H1 (cell line): ENCODE measurements at regions not wholly inside any gene's neighbourhood (a gene's known extent, or its start where the extent isn't known, plus 50 kb on each side); places are given as distances from the start of the nearest gene placed in this dataset.

ENCODE experiments used
- CTCF ChIA-PET: fragments of 300-600 bp; sonication (Branson Sonifier 250); formaldehyde crosslinking; loops from one replicate; lab custom pipeline; 2021; ENCODE audit not compliant: partially characterized antibody; lab: Charles Lee
- POLR2A ChIA-PET: fragments of 300-600 bp; sonication (Branson Sonifier 250); formaldehyde crosslinking; loops from one replicate; lab custom pipeline; 2021; ENCODE audit warnings: inconsistent platforms; ENCODE audit not compliant: partially characterized antibody; lab: Charles Lee
- DNase-seq, 2 experiments: peaks; one replicate each; pipeline versions ENCODE4 v3.0.0 to v3.0.0-alpha.2; 2010 to 2022; ENCODE audit warnings: low spot score in 2 of 2, low read depth in 1 of 2, mixed read lengths in 1 of 2
- FAIRE-seq: peaks from 2 replicates; lab custom pipeline; 2011; peaks lifted over from hg19 to GRCh38; lab: Jason Lieb, UNC
- H2AFZ ChIP-seq: 2 replicates; pipeline ENCODE4 v1.8.1; 2012; ENCODE audit warnings: low read length, inconsistent platforms
- H2AK5ac ChIP-seq: 2 replicates; pipeline ENCODE4 v1.6.1; 2013; ENCODE audit warnings: low read depth, low read length
- H2BK120ac ChIP-seq: replicated peaks from 2 replicates; pipeline ENCODE3; 2013; ENCODE audit warnings: low read depth, low read length, inconsistent platforms
- H2BK12ac ChIP-seq: 2 replicates; pipeline ENCODE4 v1.6.1; 2013; ENCODE audit warnings: low read depth, low read length
- H2BK15ac ChIP-seq: 2 replicates; pipeline ENCODE4 v1.6.1; 2013; ENCODE audit warnings: low read length
- H2BK20ac ChIP-seq: 2 replicates; pipeline ENCODE4 v1.6.1; 2013; ENCODE audit warnings: low read length
- H2BK5ac ChIP-seq: 2 replicates; pipeline ENCODE4 v1.6.1; 2013; ENCODE audit warnings: low read depth, low read length
- H3K14ac ChIP-seq: 2 replicates; pipeline ENCODE4 v1.6.1; 2013; ENCODE audit warnings: inconsistent platforms; ENCODE audit not compliant: insufficient read length
- H3K18ac ChIP-seq: 2 replicates; pipeline ENCODE4 v1.6.1; 2013; ENCODE audit warnings: low read length; ENCODE audit errors: extremely low read depth
- H3K23ac ChIP-seq: 2 replicates; pipeline ENCODE4 v1.6.1; 2013; ENCODE audit warnings: inconsistent platforms; ENCODE audit not compliant: insufficient read length
- H3K23me2 ChIP-seq: 2 replicates; pipeline ENCODE4 v1.6.1; 2013; ENCODE audit warnings: low read depth, low read length
- H3K27ac ChIP-seq: 2 replicates; pipeline ENCODE4 v1.6.1; 2011; ENCODE audit warnings: low read depth, low read length, inconsistent platforms
- H3K27me3 ChIP-seq, 4 experiments: replicated peaks in 1 of 4; 1 replicate in 1 of 4; 2 replicates in 3 of 4; pipeline versions ENCODE4 v1.6.1 to v1.8.1; 2011 to 2013; ENCODE audit warnings: low read length in 3 of 4, mild to moderate bottlenecking in 3 of 4, inconsistent platforms in 2 of 4, mixed read lengths in 2 of 4, moderate library complexity in 1 of 4; ENCODE audit not compliant: control insufficient read depth in 3 of 4, insufficient read depth in 3 of 4; ENCODE audit errors: extremely low read depth in 1 of 4
- H3K36me3 ChIP-seq, 4 experiments: 2 replicates each; pipeline versions ENCODE4 v1.6.1 to v1.8.1; 2011 to 2013; ENCODE audit warnings: mild to moderate bottlenecking in 4 of 4, low read length in 3 of 4, moderate library complexity in 2 of 4, control low read depth in 1 of 4, inconsistent platforms in 1 of 4; ENCODE audit not compliant: insufficient read depth in 4 of 4, control insufficient read depth in 2 of 4
- H3K4ac ChIP-seq: replicated peaks from 2 replicates; pipeline ENCODE3; 2013; ENCODE audit warnings: low read length, low read depth, mixed read lengths, inconsistent platforms; ENCODE audit not compliant: insufficient read length
- H3K4me1 ChIP-seq, 4 experiments: replicated peaks in 1 of 4; 1 replicate in 1 of 4; 2 replicates in 3 of 4; pipeline versions ENCODE4 v1.6.1 to v1.8.1; 2011 to 2013; ENCODE audit warnings: low read length in 3 of 4, inconsistent platforms in 2 of 4, mixed read lengths in 1 of 4; ENCODE audit not compliant: insufficient read depth in 4 of 4, control insufficient read depth in 3 of 4
- H3K4me2 ChIP-seq, 2 experiments: 2 replicates each; pipeline versions ENCODE4 v1.6.1 to v1.8.1; 2011 to 2013; ENCODE audit warnings: low read depth in 2 of 2, low read length in 2 of 2, control low read depth in 1 of 2, inconsistent platforms in 1 of 2, mild to moderate bottlenecking in 1 of 2; ENCODE audit not compliant: insufficient read depth in 1 of 2
- H3K4me3 ChIP-seq, 4 experiments: fragments of 200-600, 300-600 bp in 1 of 4; sonication (generic), shearing (Covaris generic), sonication (Bioruptor Twin) in 1 of 4; 2 replicates each; pipeline versions ENCODE4 v1.5.1 to v1.8.1; 2011 to 2016; ENCODE audit warnings: low read length in 4 of 4, low read depth in 3 of 4, control low read depth in 2 of 4, inconsistent platforms in 2 of 4, mild to moderate bottlenecking in 2 of 4, mixed read lengths in 1 of 4, moderate library complexity in 1 of 4; ENCODE audit not compliant: insufficient read depth in 2 of 4; ENCODE audit errors: extremely low read depth in 1 of 4
- H3K56ac ChIP-seq: replicated peaks from 2 replicates; pipeline ENCODE3; 2013; ENCODE audit warnings: low read depth, mild to moderate bottlenecking, mixed read lengths, low read length, inconsistent platforms; ENCODE audit not compliant: insufficient read length
- H3K79me1 ChIP-seq: 2 replicates; pipeline ENCODE4 v1.6.1; 2013; ENCODE audit warnings: low read depth, low read length, control low read depth
- H3K79me2 ChIP-seq, 2 experiments: 2 replicates each; pipeline versions ENCODE4 v1.6.1 to v1.8.1; 2012 to 2013; ENCODE audit warnings: low read length in 2 of 2, mild to moderate bottlenecking in 2 of 2, inconsistent platforms in 1 of 2; ENCODE audit not compliant: insufficient read depth in 2 of 2, control insufficient read depth in 1 of 2
- H3K9ac ChIP-seq, 4 experiments: replicated peaks in 1 of 4; 1 replicate in 1 of 4; 2 replicates in 3 of 4; pipeline versions ENCODE4 v1.6.1 to v1.8.1; 2011 to 2013; ENCODE audit warnings: low read depth in 3 of 4, low read length in 3 of 4, control low read depth in 2 of 4, mild to moderate bottlenecking in 2 of 4, moderate library complexity in 2 of 4, inconsistent platforms in 1 of 4; ENCODE audit errors: extremely low read depth in 1 of 4
- H3K9me3 ChIP-seq, 2 experiments: 2 replicates each; pipeline versions ENCODE4 v1.6.1 to v1.8.1; 2012 to 2013; ENCODE audit warnings: mild to moderate bottlenecking in 2 of 2, moderate library complexity in 2 of 2, control low read depth in 1 of 2, inconsistent platforms in 1 of 2, low read depth in 1 of 2, low read length in 1 of 2, mixed read lengths in 1 of 2; ENCODE audit not compliant: insufficient read depth in 2 of 2
- H4K20me1 ChIP-seq, 2 experiments: replicated peaks in 1 of 2; 2 replicates each; pipeline versions ENCODE3 to v1.8.1; 2011 to 2013; ENCODE audit warnings: inconsistent platforms in 2 of 2, low read length in 2 of 2, mild to moderate bottlenecking in 1 of 2; ENCODE audit not compliant: insufficient read depth in 2 of 2, control insufficient read depth in 1 of 2
- H4K5ac ChIP-seq: 2 replicates; pipeline ENCODE4 v1.6.1; 2013; ENCODE audit warnings: low read length, low read depth, mixed read lengths, inconsistent platforms; ENCODE audit not compliant: insufficient read length
- H4K8ac ChIP-seq: 2 replicates; pipeline ENCODE4 v1.8.0; 2013; ENCODE audit warnings: mild to moderate bottlenecking, moderate library complexity, low read length, inconsistent platforms; ENCODE audit not compliant: insufficient read depth; ENCODE audit errors: extremely low read depth
- H4K91ac ChIP-seq: replicated peaks from 2 replicates; pipeline ENCODE3; 2013; ENCODE audit warnings: low read length, mixed read lengths, inconsistent platforms; ENCODE audit not compliant: insufficient read length
- BCL11A ChIP-seq, 2 experiments: IDR thresholded peaks; one replicate each; pipeline ENCODE4 v1.6.1; 2011; ENCODE audit warnings: low read depth in 2 of 2, low read length in 2 of 2, mild to moderate bottlenecking in 2 of 2
- CHD2 ChIP-seq: IDR thresholded peaks from 2 replicates; pipeline ENCODE4 v1.6.1; 2012; ENCODE audit warnings: low read length, improper control_type of control experiment
- CTBP2 ChIP-seq: IDR thresholded peaks from 2 replicates; pipeline ENCODE4 v1.7.0; 2011; ENCODE audit warnings: borderline replicate concordance, mild to moderate bottlenecking, moderate library complexity, mixed read lengths, low read length; ENCODE audit not compliant: insufficient read depth, insufficient read length
- EGR1 ChIP-seq: IDR thresholded peaks from 2 replicates; pipeline ENCODE4 v1.6.1; 2011; ENCODE audit warnings: low read depth, low read length, borderline replicate concordance
- EP300 ChIP-seq, 2 experiments: IDR thresholded peaks; 1 replicate in 1 of 2; 2 replicates in 1 of 2; pipeline ENCODE4 v1.6.1; 2011 to 2012; ENCODE audit warnings: low read depth in 2 of 2, low read length in 2 of 2, mild to moderate bottlenecking in 2 of 2, borderline replicate concordance in 1 of 2, inconsistent platforms in 1 of 2, moderate library complexity in 1 of 2
- GTF2F1 ChIP-seq: IDR thresholded peaks from 2 replicates; pipeline ENCODE4 v1.6.1; 2012; ENCODE audit warnings: low read depth, low read length, improper control_type of control experiment, borderline replicate concordance
- HDAC6 ChIP-seq: IDR thresholded peaks from one replicate; pipeline ENCODE4 v1.7.1; 2012; ENCODE audit warnings: low read depth, mild to moderate bottlenecking, inconsistent platforms, low read length, moderate library complexity
- KDM1A ChIP-seq: fragments of 200-600, 300-600 bp; sonication (generic); IDR thresholded peaks from 2 replicates; pipeline ENCODE4 v1.7.1; 2016; ENCODE audit warnings: mild to moderate bottlenecking, low read length, borderline replicate concordance
- RAD21 ChIP-seq, 2 experiments: IDR thresholded peaks in 1 of 2; conservative IDR thresholded peaks in 1 of 2; 2 replicates each; pipeline ENCODE4 v1.6.1; 2011; ENCODE audit warnings: low read depth in 2 of 2, low read length in 2 of 2, improper control_type of control experiment in 1 of 2, inconsistent platforms in 1 of 2, mild to moderate bottlenecking in 1 of 2, moderate library complexity in 1 of 2
- SP2 ChIP-seq: IDR thresholded peaks from 2 replicates; pipeline ENCODE4 v1.6.1; 2012; ENCODE audit warnings: mild to moderate bottlenecking, low read length, inconsistent platforms
- WGBS, 2 experiments: shearing (Covaris generic) in 1 of 2; methylation state at CpG; one replicate each; pipeline versions ENCODE4 v1.1.6 to v1.1.7; 2013 to 2015; ENCODE audit warnings: low lambda C conversion rate in 2 of 2, mixed read lengths in 2 of 2, inconsistent platforms in 1 of 2, low coverage in 1 of 2, missing lambda C conversion rate in 1 of 2; ENCODE audit not compliant: insufficient replicate concordance in 2 of 2, insufficient coverage in 1 of 2, insufficient read length in 1 of 2; ENCODE audit errors: extremely low coverage in 1 of 2, missing lambda C conversion rate in 1 of 2; 5-methylcytosine and 5-hydroxymethylcytosine counted together
- TF ChIP-seq, protein P1 (sequence below): IDR thresholded peaks from 2 replicates; pipeline ENCODE4 v1.6.1; 2012; ENCODE audit warnings: inconsistent platforms

DNA sequence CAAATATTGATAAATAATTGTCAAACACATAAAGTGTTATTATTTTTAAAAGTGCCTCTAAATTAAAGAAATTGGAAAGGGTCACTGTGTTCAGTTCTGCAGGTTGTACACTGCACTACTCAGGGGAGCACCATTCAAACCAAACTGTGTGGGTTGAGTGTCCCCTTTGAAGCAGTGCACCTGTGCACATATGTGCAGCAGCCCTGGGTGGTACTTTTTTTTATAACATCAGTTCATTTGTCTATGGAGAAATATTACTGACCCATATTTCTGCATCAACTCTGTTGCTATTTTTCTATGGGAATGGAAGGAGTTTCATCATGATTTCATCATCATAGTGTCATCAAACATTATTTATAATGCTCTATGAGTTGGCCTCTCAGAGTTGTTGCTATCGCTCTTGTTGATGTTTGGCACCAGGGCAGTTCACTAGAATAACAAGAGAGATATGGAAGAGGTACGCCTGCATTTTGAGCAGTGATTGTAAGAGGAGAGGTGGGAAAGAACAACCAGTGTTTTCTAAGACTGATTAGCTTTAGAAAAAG is 457.6 kb downstream of the TFAP2A start:
- H3K23ac ChIP-seq, result no peak overlapping the region

More for the DNA sequence above, 457.6 kb downstream of the TFAP2A start:
- H3K9me3 ChIP-seq, result no peaks in the 10 kb centered on the region
- H4K5ac ChIP-seq, result no peak overlapping the region
- no peak for FAIRE-seq
- H2BK12ac ChIP-seq, result no peak overlapping the region
- H2AK5ac ChIP-seq, result no peak overlapping the region
- H2AFZ ChIP-seq, result no peak overlapping the region
- CTCF ChIA-PET, result no interaction called here
- H3K14ac ChIP-seq, result no peak overlapping the region
- H2BK5ac ChIP-seq, result no peak overlapping the region
- DNase-seq, result no peak
- 92% methylated on average over 2 of the region's 2 CpGs; no CpG with 5 or more reads in 1 of the 2 experiments for WGBS, 2 experiments
- no peak overlapping the region for H3K4me3 ChIP-seq
- no peaks in the 10 kb centered on the region for H3K79me2 ChIP-seq
- no peaks in the 10 kb centered on the region for H3K27me3 ChIP-seq
- H3K4me1 ChIP-seq, result no peaks in the 10 kb centered on the region
- H3K4ac ChIP-seq, result no peak overlapping the region
- no peak overlapping the region for H2BK20ac ChIP-seq
- TF ChIP-seq EP300 (IDR thresholded peaks at IDR 0.05; ENCODE audit: borderline replicate concordance in 1 of 2, low read depth in 2 of 2, low read length in 2 of 2) (no peak), HDAC6 (no peak), SP2 (no peak), KDM1A (no peak), EGR1 (no peak), CHD2 (no peak), BCL11A (IDR thresholded peaks at IDR 0.05; ENCODE audit: low read depth in 2 of 2, low read length in 2 of 2) (no peak), RAD21 (IDR thresholded peaks at IDR 0.05 in 1 of 2, conservative IDR thresholded peaks at IDR 0.05 in 1 of 2; ENCODE audit: low read depth in 2 of 2, low read length in 2 of 2) (no peak), CTBP2 (no peak), GTF2F1 (no peak)
- TF ChIP-seq, protein P1, sequence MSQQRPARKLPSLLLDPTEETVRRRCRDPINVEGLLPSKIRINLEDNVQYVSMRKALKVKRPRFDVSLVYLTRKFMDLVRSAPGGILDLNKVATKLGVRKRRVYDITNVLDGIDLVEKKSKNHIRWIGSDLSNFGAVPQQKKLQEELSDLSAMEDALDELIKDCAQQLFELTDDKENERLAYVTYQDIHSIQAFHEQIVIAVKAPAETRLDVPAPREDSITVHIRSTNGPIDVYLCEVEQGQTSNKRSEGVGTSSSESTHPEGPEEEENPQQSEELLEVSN, result no peak
- TF ChIP-seq, all 59 proteins: peak for 0
- H3K9ac ChIP-seq, result no peak overlapping the region
- H4K20me1 ChIP-seq, result no peaks in the 10 kb centered on the region
- H3K79me1 ChIP-seq, result no peaks in the 10 kb centered on the region
- H3K56ac ChIP-seq, result no peak overlapping the region
- H4K8ac ChIP-seq, result no peak overlapping the region
- no peak overlapping the region for H3K27ac ChIP-seq
- H2BK15ac ChIP-seq, result no peak overlapping the region
- POLR2A ChIA-PET, result no interaction called here
- no peaks in the 10 kb centered on the region for H3K36me3 ChIP-seq
- H2BK120ac ChIP-seq, result no peak overlapping the region
- H3K23me2 ChIP-seq, result no peaks in the 10 kb centered on the region
- no peak overlapping the region for H3K4me2 ChIP-seq
- no peak overlapping the region for H4K91ac ChIP-seq
- no peak overlapping the region for H3K18ac ChIP-seq
